Activated CD8-positive, alpha-beta memory T cell treated with anti-CD3 and anti-CD28 coated beads, Interleukin-2, amount 50 U/mL, for 4 hours (primary cell): ENCODE measurements at regions not wholly inside any gene's neighbourhood (a gene's known extent, or its start where the extent isn't known, plus 50 kb on each side); places are given as distances from the start of the nearest gene placed in this dataset.
"Not testable (repeated sequence)": the region's sequence is repeated elsewhere in the genome, so short reads cannot be mapped to it uniquely, and the experiment has no call there.

Experiments
- DNase-seq: peaks from one replicate; pipeline ENCODE4 v3.0.0-alpha.2; 2020

- DNase-seq, result no peak
Measured at GRCh38 chr16:13835935-13836730, 83.8 kb upstream of the ERCC4 start.

- DNase-seq, result no peak
Measured at GRCh38 chr16:13838401-13839190, 81.4 kb upstream of the ERCC4 start.

- DNase-seq, result no peak
Measured at GRCh38 chr16:13839577-13839976, 80.4 kb upstream of the ERCC4 start.

DNA sequence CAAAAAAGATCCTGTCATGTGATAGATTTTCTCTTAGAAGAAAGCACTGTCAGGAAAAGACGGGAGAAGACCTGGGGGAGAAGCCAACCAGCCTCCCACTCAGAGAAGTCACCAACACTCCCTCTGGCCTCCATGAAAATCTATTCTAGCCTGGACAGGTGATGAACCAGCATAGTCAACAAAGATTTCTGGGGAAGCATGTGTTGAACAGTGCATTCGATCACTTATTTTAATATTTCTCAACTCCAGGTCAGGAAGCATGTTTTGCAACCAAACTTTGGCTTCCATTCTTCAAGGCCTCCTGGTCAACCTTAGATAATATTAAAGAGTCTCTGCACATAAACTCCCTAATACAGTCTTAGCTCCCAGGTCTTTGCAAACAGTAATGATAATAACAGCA is 74.7 kb upstream of the ERCC4 start:
- DNase-seq, result no peak

DNA sequence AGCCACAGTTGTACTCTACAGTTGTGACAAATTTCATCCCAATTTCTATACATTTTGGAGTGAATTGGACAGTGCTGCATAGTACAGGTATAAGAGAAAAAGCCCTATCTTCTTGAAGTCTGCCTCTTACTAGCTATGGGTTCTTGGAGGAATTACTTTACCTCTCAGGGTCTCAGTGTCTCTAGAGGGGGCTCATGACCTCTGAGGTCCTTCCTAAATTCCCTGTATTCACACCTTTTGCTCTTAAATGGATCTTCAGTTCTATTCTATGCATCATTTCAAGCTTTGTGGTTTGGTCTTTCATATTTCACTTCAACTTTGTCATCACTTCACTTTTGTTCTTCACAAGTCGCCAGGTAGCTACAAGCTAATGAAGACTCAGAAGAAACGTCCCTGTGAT is 71.2 kb upstream of the ERCC4 start:
- no peak for DNase-seq

DNA sequence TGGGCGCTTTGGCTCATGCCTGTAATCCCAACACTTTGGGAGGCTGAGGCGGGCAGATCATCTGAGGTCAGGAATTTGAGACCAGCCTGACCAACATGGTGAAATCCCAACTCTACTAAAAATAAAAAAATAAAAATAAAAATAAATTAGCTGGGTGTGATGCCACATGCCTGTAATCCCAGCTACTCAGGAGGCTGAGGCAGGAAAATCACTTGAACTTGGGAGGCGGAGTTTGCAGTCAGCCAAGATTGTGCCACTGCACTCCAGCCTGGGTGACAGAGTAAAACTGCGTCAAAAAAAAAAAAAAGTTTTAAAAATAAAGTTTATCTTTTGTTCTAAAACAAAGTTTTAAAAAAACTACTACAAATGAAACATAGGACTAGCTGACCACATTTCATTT is 69.8 kb upstream of the ERCC4 start:
- not testable (repeated sequence) for DNase-seq

GRCh38 chr16:13852827-13853226 is 67.1 kb upstream of the ERCC4 start:
- no peak for DNase-seq

DNA sequence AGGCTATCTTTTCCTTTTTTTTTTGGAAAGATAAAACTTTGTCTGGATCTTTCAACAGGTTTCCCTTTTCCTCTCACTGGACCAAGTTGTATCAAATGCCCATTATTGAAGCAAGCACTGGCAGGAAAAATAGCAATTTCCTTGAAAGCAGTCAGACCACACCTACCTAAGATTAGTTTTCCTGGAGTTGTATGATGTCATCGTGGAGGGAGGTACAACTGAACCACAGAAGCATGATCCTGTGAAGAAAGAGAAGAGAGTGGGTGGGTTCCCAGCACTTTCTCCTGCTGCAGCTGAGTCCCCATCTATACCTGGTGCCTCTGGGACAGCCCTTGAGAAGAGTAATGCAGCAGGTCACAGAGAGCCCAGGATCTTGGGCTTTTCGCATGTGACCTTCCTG is 63.6 kb upstream of the ERCC4 start:
- DNase-seq, result no peak

GRCh38 chr16:13856811-13857511 is 63.0 kb upstream of the ERCC4 start:
- no peak for DNase-seq

- DNase-seq, result no peak
Measured at GRCh38 chr16:13858873-13859580, 60.9 kb upstream of the ERCC4 start.

GRCh38 chr16:13863075-13863765 is 56.7 kb upstream of the ERCC4 start:
- DNase-seq, result no peak

DNA sequence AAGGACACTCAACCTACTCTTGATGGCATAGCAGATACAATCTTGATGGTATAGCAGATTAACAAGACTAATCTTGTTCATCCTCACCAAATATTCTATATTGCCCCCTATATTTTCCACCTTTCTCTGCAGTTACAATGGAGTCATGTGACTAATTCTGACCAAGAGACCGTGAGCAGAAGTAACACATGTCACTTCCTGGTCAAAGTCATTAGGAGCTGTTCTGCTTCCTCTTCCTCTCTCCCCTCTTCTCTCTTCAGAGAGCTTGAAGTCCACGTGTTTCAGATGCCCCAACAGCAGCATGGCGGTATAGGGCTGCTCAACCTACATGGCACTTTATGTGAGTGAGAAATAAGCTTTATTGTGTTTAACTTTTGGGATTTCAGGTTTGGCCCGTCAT is 55.3 kb upstream of the ERCC4 start:
- DNase-seq, result no peak

- DNase-seq, result peak; percentile 25
Measured at GRCh38 chr16:13866073-13866472, 53.9 kb upstream of the ERCC4 start.
